ENCODE measurements at regions not wholly inside any gene's neighbourhood (a gene's known extent, or its start where the extent isn't known, plus 50 kb on each side); places are given as distances from the start of the nearest gene placed in this dataset.
"Not testable (repeated sequence)": the region's sequence is repeated elsewhere in the genome, so short reads cannot be mapped to it uniquely, and the experiment has no call there.

- intact Hi-C loops (cut with DNase I) = no loop called here
- Histone ChIP-seq H3K27ac (no peak overlapping the region), H3K4me1 (no peaks in the 10 kb centered on the region), H3K36me3 (no peaks in the 10 kb centered on the region), H3K9me3 (no peaks in the 10 kb centered on the region), H3K27me3 (no peaks in the 10 kb centered on the region), H3K4me3 (no peak overlapping the region)
- no peak for DNase-seq
- WGBS, 2 donors = 85 to 87% methylated on average over 3 of the region's 3 CpGs
- TF ChIP-seq POLR2AphosphoS5 (IDR thresholded peaks at IDR 0.05) (no peak), POLR2A (IDR thresholded peaks at IDR 0.05) (no peak), EP300 (IDR thresholded peaks at IDR 0.05) (no peak)
- TF ChIP-seq, protein P1, sequence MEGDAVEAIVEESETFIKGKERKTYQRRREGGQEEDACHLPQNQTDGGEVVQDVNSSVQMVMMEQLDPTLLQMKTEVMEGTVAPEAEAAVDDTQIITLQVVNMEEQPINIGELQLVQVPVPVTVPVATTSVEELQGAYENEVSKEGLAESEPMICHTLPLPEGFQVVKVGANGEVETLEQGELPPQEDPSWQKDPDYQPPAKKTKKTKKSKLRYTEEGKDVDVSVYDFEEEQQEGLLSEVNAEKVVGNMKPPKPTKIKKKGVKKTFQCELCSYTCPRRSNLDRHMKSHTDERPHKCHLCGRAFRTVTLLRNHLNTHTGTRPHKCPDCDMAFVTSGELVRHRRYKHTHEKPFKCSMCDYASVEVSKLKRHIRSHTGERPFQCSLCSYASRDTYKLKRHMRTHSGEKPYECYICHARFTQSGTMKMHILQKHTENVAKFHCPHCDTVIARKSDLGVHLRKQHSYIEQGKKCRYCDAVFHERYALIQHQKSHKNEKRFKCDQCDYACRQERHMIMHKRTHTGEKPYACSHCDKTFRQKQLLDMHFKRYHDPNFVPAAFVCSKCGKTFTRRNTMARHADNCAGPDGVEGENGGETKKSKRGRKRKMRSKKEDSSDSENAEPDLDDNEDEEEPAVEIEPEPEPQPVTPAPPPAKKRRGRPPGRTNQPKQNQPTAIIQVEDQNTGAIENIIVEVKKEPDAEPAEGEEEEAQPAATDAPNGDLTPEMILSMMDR (IDR thresholded peaks at IDR 0.05) = no peak
Measured at GRCh38 chr9:109994141-109994540, 213.8 kb downstream of the C9orf152 start.

DNA sequence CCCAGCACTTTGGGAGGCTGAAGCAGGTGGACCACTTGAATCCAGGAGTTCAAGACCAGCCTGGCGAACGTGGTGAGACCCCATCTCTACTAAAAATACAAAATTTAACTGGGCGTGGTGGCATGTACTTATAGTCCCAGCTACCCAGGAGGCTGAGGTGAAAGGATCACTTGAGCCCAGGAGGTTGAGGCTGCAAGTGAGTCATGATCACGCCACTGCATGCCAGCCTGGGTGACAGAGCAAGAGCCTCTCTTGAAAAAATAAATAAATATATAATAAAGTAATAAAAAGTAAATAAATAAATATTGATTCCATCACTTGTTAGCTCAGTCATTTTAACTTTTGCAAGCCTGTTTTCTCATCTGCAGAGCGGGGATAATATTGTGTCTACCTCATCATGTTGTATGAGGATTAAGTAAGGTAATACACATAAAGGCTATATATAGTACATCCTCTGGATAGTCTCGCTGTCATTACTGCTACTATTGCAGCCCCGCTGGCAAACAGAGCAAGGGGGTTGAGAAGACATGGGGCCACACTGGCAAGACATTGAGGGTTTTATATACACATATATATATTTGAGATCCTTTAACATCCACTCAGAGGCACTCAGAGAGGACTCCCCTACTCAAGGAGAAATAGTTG is 210.9 kb downstream of the C9orf152 start:
- no peak for DNase-seq
- intact Hi-C loops (cut with DNase I) = no loop called here
- WGBS, 2 donors = 90 to 93% methylated on average over 7 of the region's 7 CpGs
- H3K4me1 ChIP-seq = no peaks in the 10 kb centered on the region
- H3K4me3 ChIP-seq = no peak overlapping the region
- TF ChIP-seq, protein P1 (IDR thresholded peaks at IDR 0.05) = no peak
- TF ChIP-seq EP300 (IDR thresholded peaks at IDR 0.05) (no peak), POLR2AphosphoS5 (IDR thresholded peaks at IDR 0.05) (no peak), POLR2A (IDR thresholded peaks at IDR 0.05) (no peak)
- no peaks in the 10 kb centered on the region for H3K9me3 ChIP-seq
- H3K27ac ChIP-seq = no peak overlapping the region
- no peaks in the 10 kb centered on the region for H3K36me3 ChIP-seq
- no peaks in the 10 kb centered on the region for H3K27me3 ChIP-seq

DNA sequence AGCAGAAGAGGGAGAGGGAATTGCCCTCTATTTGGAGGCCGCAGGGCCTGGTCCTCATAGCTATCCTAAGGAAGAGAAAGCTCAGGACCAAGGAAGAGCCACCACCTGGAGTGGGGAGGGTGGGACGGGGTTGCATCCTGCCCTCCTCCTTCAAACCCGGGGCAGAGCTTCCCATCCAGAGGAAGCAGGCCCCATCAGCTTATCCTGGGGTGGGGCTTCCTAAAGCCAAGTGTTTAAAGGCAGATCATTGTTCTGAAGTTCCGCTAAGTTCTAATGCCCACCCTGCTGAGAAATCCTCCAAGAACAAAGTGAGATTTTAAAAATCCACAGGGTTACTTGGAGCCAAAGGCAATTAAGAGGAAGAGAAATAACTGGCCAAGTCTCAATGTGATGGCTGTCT is 210.3 kb downstream of the C9orf152 start:
- DNase-seq = no peak
- Histone ChIP-seq H3K9me3 (no peaks in the 10 kb centered on the region), H3K4me3 (no peak overlapping the region), H3K36me3 (no peaks in the 10 kb centered on the region), H3K27me3 (no peaks in the 10 kb centered on the region), H3K27ac (no peak overlapping the region), H3K4me1 (no peaks in the 10 kb centered on the region)
- intact Hi-C loops (cut with DNase I) = no loop called here
- TF ChIP-seq POLR2A (IDR thresholded peaks at IDR 0.05) = no peak
- no peak for TF ChIP-seq POLR2AphosphoS5 (IDR thresholded peaks at IDR 0.05)
- TF ChIP-seq, protein P1 (IDR thresholded peaks at IDR 0.05) = no peak
- TF ChIP-seq EP300 (IDR thresholded peaks at IDR 0.05) = no peak
- WGBS, 2 donors = 65 to 89% methylated on average over 4 of the region's 4 CpGs

GRCh38 chr9:110005521-110005920 is 202.4 kb downstream of the C9orf152 start:
- H3K27me3 ChIP-seq; H3K27ac ChIP-seq; H3K4me3 ChIP-seq; intact Hi-C loops (cut with DNase I); H3K4me1 ChIP-seq; H3K9me3 ChIP-seq; H3K36me3 ChIP-seq; DNase-seq: not testable (repeated sequence)
- WGBS, 2 donors = 57 to 71% methylated on average over 8 of the region's 8 CpGs

DNA sequence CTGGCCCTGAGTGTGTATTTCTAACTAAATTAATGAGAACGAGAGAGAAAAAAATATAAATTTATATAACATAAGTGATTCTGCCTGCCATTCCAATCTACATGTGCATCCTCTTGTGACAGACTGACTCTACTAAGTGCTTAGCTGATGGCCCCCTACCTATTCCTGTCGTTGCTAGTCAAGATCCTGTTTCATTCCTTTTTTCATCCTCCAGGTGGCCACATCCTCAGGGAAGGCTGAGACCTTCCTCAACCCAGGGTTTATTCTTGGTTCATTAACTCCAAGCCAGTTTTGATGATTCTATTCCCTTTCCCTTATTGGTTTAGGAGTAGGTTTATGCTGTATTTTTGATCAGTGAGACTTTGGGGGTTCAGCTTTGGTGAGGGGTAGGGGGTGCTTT is 201.3 kb downstream of the C9orf152 start:
- WGBS, 2 donors = 75 to 83% methylated on average over 2 of the region's 2 CpGs
- H3K27me3 ChIP-seq = no peaks in the 10 kb centered on the region
- no peak for TF ChIP-seq EP300 (IDR thresholded peaks at IDR 0.05)
- TF ChIP-seq POLR2AphosphoS5 (IDR thresholded peaks at IDR 0.05) = no peak
- TF ChIP-seq, protein P1 (IDR thresholded peaks at IDR 0.05) = no peak
- no peak for TF ChIP-seq POLR2A (IDR thresholded peaks at IDR 0.05)
- DNase-seq = no peak
- H3K4me1 ChIP-seq = no peaks in the 10 kb centered on the region
- no peaks in the 10 kb centered on the region for H3K9me3 ChIP-seq
- no peaks in the 10 kb centered on the region for H3K36me3 ChIP-seq
- no peak overlapping the region for H3K4me3 ChIP-seq
- H3K27ac ChIP-seq = no peak overlapping the region
- intact Hi-C loops (cut with DNase I) = no loop called here
